GM12878 (cell line): ENCODE measurements at regions not wholly inside any gene's neighbourhood (a gene's known extent, or its start where the extent isn't known, plus 50 kb on each side); places are given as distances from the start of the nearest gene placed in this dataset.

Experiments
- ATAC-seq: fragments of 200-7000 bp; cut with Tn5 transposase; 3 replicates; pipeline ENCODE4 v1.9.1; 2020; ENCODE audit warnings: mild to moderate bottlenecking, moderate library complexity
- BruUV-seq: library from RNA; stranded (reverse); fragments of 400-500 nt; replicated peaks from 2 replicates; lab custom pipeline; 2021; lab: Mats Ljungman, UMichigan
- CTCF ChIA-PET: fragments of 300-600 bp; sonication (Branson Sonifier 250); formaldehyde crosslinking; extraction: SDS; loops from one replicate; lab custom pipeline; 2021; ENCODE audit warnings: inconsistent platforms; lab: Yijun Ruan, JAX
- POLR2A ChIA-PET: fragments of 350-600 bp; formaldehyde crosslinking; extraction: SDS; loops from one replicate; lab custom pipeline; 2021; ENCODE audit warnings: inconsistent platforms; lab: Charles Lee
- RAD21 ChIA-PET: fragments of 300-600 bp; sonication (Branson Sonifier 250); formaldehyde crosslinking; loops from one replicate; lab custom pipeline; 2023; ENCODE audit warnings: antibody characterized with exemption; ENCODE audit not compliant: unreplicated experiment; lab: Charles Lee
- SMC1A ChIA-PET: fragments of 300-600 bp; sonication (Branson Sonifier 250); formaldehyde crosslinking; loops from one replicate; lab custom pipeline; 2023; ENCODE audit not compliant: unreplicated experiment, uncharacterized antibody; lab: Charles Lee
- DNase-seq: peaks from one replicate; pipeline ENCODE4 v3.0.0-alpha.2; 2011; ENCODE audit warnings: low read depth, low spot score
- FAIRE-seq: peaks from 3 replicates; lab custom pipeline; 2011; peaks lifted over from hg19 to GRCh38; lab: Jason Lieb, UNC
- H2AFZ ChIP-seq: 2 replicates; pipeline ENCODE4 v1.6.0; 2011; ENCODE audit warnings: low read depth, low read length, control low read depth; ENCODE audit not compliant: control insufficient read depth
- H3K27ac ChIP-seq: 2 replicates; pipeline ENCODE4 v1.5.1; 2011; ENCODE audit warnings: control low read depth; ENCODE audit not compliant: control insufficient read depth, insufficient read depth
- H3K27me3 ChIP-seq, 2 experiments: replicated peaks in 1 of 2; 2 replicates each; pipeline versions ENCODE4 v1.6.0 to v1.6.1; 2011; ENCODE audit warnings: low read length in 1 of 2; ENCODE audit not compliant: control insufficient read depth in 2 of 2, insufficient read depth in 2 of 2
- H3K36me3 ChIP-seq, 2 experiments: 2 replicates each; pipeline ENCODE4 v1.5.1; 2011; ENCODE audit warnings: low read length in 1 of 2; ENCODE audit not compliant: control insufficient read depth in 2 of 2, insufficient read depth in 2 of 2
- H3K4me1 ChIP-seq: 2 replicates; pipeline ENCODE4 v1.6.1; 2011; ENCODE audit warnings: mild to moderate bottlenecking, low read length, moderate library complexity, mixed read lengths; ENCODE audit not compliant: control insufficient read depth, insufficient read depth
- H3K4me2 ChIP-seq: 2 replicates; pipeline ENCODE4 v1.6.0; 2011; ENCODE audit warnings: control low read depth; ENCODE audit not compliant: control insufficient read depth, insufficient read depth
- H3K4me3 ChIP-seq: fragments of 200-600 bp; sonication (generic); 2 replicates; pipeline ENCODE4 v1.5.1; 2016
- H3K79me2 ChIP-seq: 2 replicates; pipeline ENCODE4 v1.6.0; 2011; ENCODE audit warnings: low read length; ENCODE audit not compliant: control insufficient read depth, insufficient read depth
- H3K9ac ChIP-seq: 2 replicates; pipeline ENCODE4 v1.8.0; 2011; ENCODE audit warnings: low read length, control low read depth, mixed read lengths; ENCODE audit not compliant: control insufficient read depth, insufficient read depth
- H3K9me3 ChIP-seq: replicated peaks from 3 replicates; pipeline ENCODE4 v1.5.1; 2011; ENCODE audit warnings: mild to moderate bottlenecking, low read length; ENCODE audit not compliant: control insufficient read depth, insufficient read depth
- H4K20me1 ChIP-seq: 2 replicates; pipeline ENCODE4 v1.6.0; 2011; ENCODE audit not compliant: control insufficient read depth, insufficient read depth
- ATF3 ChIP-seq: IDR thresholded peaks from 2 replicates; pipeline ENCODE4 v1.6.1; 2011; ENCODE audit warnings: low read depth, mild to moderate bottlenecking, low read length, moderate library complexity, borderline replicate concordance; ENCODE audit errors: extremely low read depth
- BACH1 ChIP-seq: fragments of 450-650 bp; IDR thresholded peaks from 2 replicates; pipeline ENCODE4 v1.6.1; 2017; ENCODE audit warnings: mild to moderate bottlenecking, borderline replicate concordance
- BHLHE40 ChIP-seq, 2 experiments: fragments of 450-650 bp in 1 of 2; IDR thresholded peaks; 2 replicates each; pipeline ENCODE4 v1.6.1; 2011 to 2017; ENCODE audit warnings: low read depth in 2 of 2, borderline replicate concordance in 1 of 2, improper control_type of control experiment in 1 of 2, low read length in 1 of 2, mild to moderate bottlenecking in 1 of 2
- KAT2A ChIP-seq: conservative IDR thresholded peaks from 2 replicates; pipeline ENCODE4 v1.6.1; 2011; ENCODE audit warnings: low read depth, low read length; ENCODE audit not compliant: control insufficient read depth
- MYC ChIP-seq: IDR thresholded peaks from 2 replicates; pipeline ENCODE4 v1.6.1; 2011; ENCODE audit warnings: mild to moderate bottlenecking, low read length, moderate library complexity, inconsistent platforms; ENCODE audit not compliant: insufficient read depth, insufficient replicate concordance, insufficient read length, severe bottlenecking
- NFYA ChIP-seq: IDR thresholded peaks from 2 replicates; pipeline ENCODE4 v1.6.1; 2011; ENCODE audit warnings: low read depth, mild to moderate bottlenecking, low read length, improper control_type of control experiment, borderline replicate concordance
- PKNOX1 ChIP-seq: fragments of 450-650 bp; IDR thresholded peaks from 2 replicates; pipeline ENCODE4 v1.6.1; 2016; ENCODE audit warnings: mild to moderate bottlenecking
- POU2F2 ChIP-seq: IDR thresholded peaks from 3 replicates; pipeline ENCODE4 v1.6.1; 2011; ENCODE audit warnings: low read depth, mild to moderate bottlenecking, low read length, borderline replicate concordance
- RFX5 ChIP-seq: IDR thresholded peaks from 2 replicates; pipeline ENCODE4 v1.6.1; 2011; ENCODE audit warnings: low read depth, low read length, improper control_type of control experiment
- SREBF1 ChIP-seq: IDR thresholded peaks from 2 replicates; pipeline ENCODE4 v1.6.1; 2012; ENCODE audit warnings: mild to moderate bottlenecking, low read length
- SREBF2 ChIP-seq: IDR thresholded peaks from 2 replicates; pipeline ENCODE4 v1.6.1; 2012; ENCODE audit warnings: mild to moderate bottlenecking, low read length
- USF1 ChIP-seq: IDR thresholded peaks from 2 replicates; pipeline ENCODE4 v1.6.1; 2011; ENCODE audit warnings: borderline replicate concordance, low read depth, mild to moderate bottlenecking, moderate library complexity, mixed read lengths, low read length; ENCODE audit not compliant: insufficient read depth; ENCODE audit errors: extremely low read length
- USF2 ChIP-seq: IDR thresholded peaks from 2 replicates; pipeline ENCODE4 v1.6.1; 2011; ENCODE audit warnings: low read depth, low read length, improper control_type of control experiment, borderline replicate concordance
- ZNF217 ChIP-seq: fragments of 450-650 bp; IDR thresholded peaks from 2 replicates; pipeline ENCODE4 v1.6.1; 2017; ENCODE audit warnings: antibody characterized with exemption, mild to moderate bottlenecking
- ZSCAN29 ChIP-seq: fragments of 450-650 bp; IDR thresholded peaks from 2 replicates; pipeline ENCODE4 v1.6.1; 2017; ENCODE audit warnings: mild to moderate bottlenecking, moderate library complexity
- WGBS: methylation state at CpG from one replicate; pipeline ENCODE4 v1.1.6; 2016; ENCODE audit warnings: low lambda C conversion rate; ENCODE audit not compliant: insufficient replicate concordance, insufficient coverage; ENCODE audit errors: missing lambda C conversion rate; 5-methylcytosine and 5-hydroxymethylcytosine counted together
- in situ Hi-C: fragments of 300-500 bp; cut with MboI; formaldehyde crosslinking; loops from 9 replicates; pipeline ENCODE4 v1.14.3; 2018; ENCODE audit warnings: mixed read lengths
- intact Hi-C: fragments of 100-400 bp; cut with micrococcal nuclease; formaldehyde crosslinking; loops from one replicate; pipeline ENCODE4 v1.14.2; 2022; ENCODE audit not compliant: unreplicated experiment

GRCh38 chr15:29998033-29998432 lies 84.7 kb upstream of the GOLGA8J start:
- RAD21 ChIA-PET: no interaction called here
- no peak for DNase-seq
- CTCF ChIA-PET: no interaction called here

More at GRCh38 chr15:29998033-29998432, 84.7 kb upstream of the GOLGA8J start:
- Histone ChIP-seq H3K27ac (no peak overlapping the region), H3K4me3 (no peak overlapping the region), H3K9me3 (no peaks in the 10 kb centered on the region), H3K79me2 (no peaks in the 10 kb centered on the region), H3K27me3 (no peaks in the 10 kb centered on the region), H3K36me3 (no peaks in the 10 kb centered on the region), H2AFZ (no peak overlapping the region), H3K9ac (no peak overlapping the region), H4K20me1 (no peaks in the 10 kb centered on the region), H3K4me1 (no peaks in the 10 kb centered on the region), H3K4me2 (no peak overlapping the region)
- ChIA-PET SMC1A (no interaction called here), POLR2A (no interaction called here)
- TF ChIP-seq POU2F2 (no peak), ZSCAN29 (no peak), SREBF1 (no peak), BACH1 (no peak), PKNOX1 (no peak), ZNF217 (no peak), USF2 (no peak), ATF3 (no peak), USF1 (no peak), SREBF2 (no peak), RFX5 (no peak), NFYA (no peak), BHLHE40 (IDR thresholded peaks at IDR 0.05; ENCODE audit: borderline replicate concordance in 1 of 2, low read depth in 2 of 2, low read length in 1 of 2) (no peak), KAT2A (no peak), MYC (no peak)
- no peak for FAIRE-seq
- in situ Hi-C loops: no loop called here
- no peak for ATAC-seq
- 0% methylated on average over 2 of the region's 2 CpGs for WGBS
- BruUV-seq: no TSS peak
- intact Hi-C loops: no loop called here
